ENCODE measurements at regions not wholly inside any gene's neighbourhood (a gene's known extent, or its start where the extent isn't known, plus 50 kb on each side); places are given as distances from the start of the nearest gene placed in this dataset.
"Not testable (repeated sequence)": the region's sequence is repeated elsewhere in the genome, so short reads cannot be mapped to it uniquely, and the experiment has no call there.

DNA sequence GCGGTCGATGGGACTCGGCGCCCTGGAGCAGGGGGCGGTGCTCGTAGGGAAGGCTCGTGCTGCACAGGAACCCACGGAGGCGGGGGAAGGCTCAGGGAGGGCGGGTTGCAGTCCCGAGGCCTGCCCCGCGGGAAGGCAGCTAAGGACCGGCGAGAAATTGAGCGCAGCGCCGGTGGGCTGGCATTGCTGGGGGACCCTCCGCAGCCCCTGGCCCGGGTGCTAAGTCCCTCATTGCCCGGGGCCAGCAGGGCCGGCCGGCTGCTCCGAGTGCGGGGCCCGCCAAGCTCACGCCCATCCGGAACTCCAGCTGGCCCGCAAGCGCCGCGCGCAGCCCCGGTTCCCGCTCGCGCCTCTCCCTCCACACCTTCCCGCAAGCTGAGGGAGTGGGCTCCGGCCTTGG is 576.8 kb upstream of the LINC00305 start:
- intact Hi-C loops (cut with micrococcal nuclease); H3K4me3 ChIP-seq (ENCODE audit: low read length in 2 of 2); H3K4me1 Mint-ChIP-seq; H3K4me1 ChIP-seq (ENCODE audit: insufficient read depth, low read length); H3K27ac ChIP-seq (ENCODE audit: low read depth, low read length); H3K36me3 Mint-ChIP-seq; H3K27me3 Mint-ChIP-seq; CTCF ChIA-PET (ENCODE audit: partially characterized antibody); H3K9me3 ChIP-seq (ENCODE audit: control insufficient read depth in 1 of 2, low read length in 2 of 2); H3K4me3 Mint-ChIP-seq; POLR2A ChIA-PET (ENCODE audit: partially characterized antibody); H3K27me3 ChIP-seq (ENCODE audit: insufficient read depth, low read length); DNase-seq; H3K36me3 ChIP-seq (ENCODE audit: insufficient read depth, low read length); H3K27ac Mint-ChIP-seq: not testable (repeated sequence)
- peaks cover 0 to 18% (median 8%) of the 10 kb centered on the region in 8 donors for H3K9me3 Mint-ChIP-seq

DNA sequence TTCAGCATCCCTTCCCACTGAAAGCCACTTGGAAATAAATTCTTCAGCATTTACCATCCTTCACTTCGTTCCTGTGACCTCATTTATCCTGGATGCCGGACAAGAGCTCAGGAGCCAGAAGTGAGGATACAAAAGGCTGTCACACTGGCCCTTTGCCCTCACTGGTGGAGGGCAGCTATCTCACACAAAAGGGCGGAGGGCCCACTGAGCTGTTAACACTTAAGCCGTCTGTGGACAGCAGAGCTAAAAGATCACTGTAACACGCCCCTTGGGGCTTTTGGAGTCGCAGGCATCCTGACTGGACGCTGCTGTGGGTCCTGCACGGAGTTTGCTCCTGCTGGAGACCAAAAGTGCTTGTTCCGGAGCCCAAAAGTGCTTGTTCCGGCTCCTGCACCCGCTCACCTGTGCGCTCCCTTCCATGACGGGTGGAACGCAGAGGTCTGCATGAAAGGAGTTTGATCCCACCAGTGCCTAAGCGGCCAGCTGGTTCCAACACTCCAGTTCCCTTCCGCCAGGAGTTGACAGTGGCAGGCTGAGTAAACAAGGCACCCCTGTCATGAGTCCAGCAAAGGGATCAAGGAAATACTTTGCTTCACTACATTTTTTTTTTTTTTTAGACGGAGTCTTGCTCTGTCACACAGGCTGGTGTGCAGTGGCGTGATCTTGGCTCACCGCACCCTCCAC is 572.0 kb upstream of the LINC00305 start:
- H3K36me3 ChIP-seq (ENCODE audit: insufficient read depth, low read length) = no peaks in the 10 kb centered on the region
- H3K36me3 Mint-ChIP-seq = no peaks in the 10 kb centered on the region
- no peak overlapping the region for H3K4me3 Mint-ChIP-seq
- no peaks in the 10 kb centered on the region for H3K27me3 Mint-ChIP-seq
- intact Hi-C loops (cut with micrococcal nuclease) = no loop called here
- POLR2A ChIA-PET (ENCODE audit: partially characterized antibody) = no interaction called here
- no peaks in the 10 kb centered on the region for H3K4me1 Mint-ChIP-seq
- H3K4me3 ChIP-seq (ENCODE audit: low read length in 2 of 2) = no peak overlapping the region
- CTCF ChIA-PET (ENCODE audit: partially characterized antibody) = no interaction called here
- H3K27ac Mint-ChIP-seq = no peak overlapping the region
- DNase-seq = no peak
- no peaks in the 10 kb centered on the region for H3K9me3 ChIP-seq (ENCODE audit: control insufficient read depth in 1 of 2, low read length in 2 of 2)
- H3K4me1 ChIP-seq (ENCODE audit: insufficient read depth, low read length) = no peaks in the 10 kb centered on the region
- H3K9me3 Mint-ChIP-seq = peaks cover 0 to 15% (median 4%) of the 10 kb centered on the region in 8 donors
- no peak overlapping the region for H3K27ac ChIP-seq (ENCODE audit: low read depth, low read length)
- no peaks in the 10 kb centered on the region for H3K27me3 ChIP-seq (ENCODE audit: insufficient read depth, low read length)

DNA sequence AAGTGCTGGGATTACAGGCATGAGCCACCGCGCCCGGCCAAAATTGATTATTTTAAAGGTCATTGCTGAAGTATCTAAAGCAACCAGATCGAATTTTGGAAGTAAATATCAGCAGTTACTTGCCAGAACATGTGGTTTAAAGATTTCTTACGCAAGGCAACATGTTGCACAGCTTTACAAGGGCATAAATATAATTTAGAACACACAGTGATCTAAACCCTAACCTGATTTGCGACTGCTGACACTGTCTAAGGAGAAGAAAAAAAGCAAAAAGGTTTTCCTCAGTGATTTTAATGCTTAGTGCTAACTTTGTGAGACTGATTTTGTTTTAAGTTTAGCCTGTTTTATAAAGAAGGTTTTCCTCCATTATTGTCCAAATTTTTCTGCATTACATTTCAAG is 569.9 kb upstream of the LINC00305 start:
- Mint-ChIP-seq H3K27me3 (no peaks in the 10 kb centered on the region), H3K9me3 (peaks cover 0 to 10% (median 2%) of the 10 kb centered on the region in 8 donors), H3K27ac (no peak overlapping the region), H3K4me3 (no peak overlapping the region), H3K4me1 (no peaks in the 10 kb centered on the region), H3K36me3 (no peaks in the 10 kb centered on the region)
- intact Hi-C loops (cut with micrococcal nuclease) = no loop called here
- CTCF ChIA-PET (ENCODE audit: partially characterized antibody) = no interaction called here
- no peak for DNase-seq
- H3K4me3 ChIP-seq (ENCODE audit: low read length in 2 of 2) = no peak overlapping the region
- POLR2A ChIA-PET (ENCODE audit: partially characterized antibody) = no interaction called here
- no peaks in the 10 kb centered on the region for H3K4me1 ChIP-seq (ENCODE audit: insufficient read depth, low read length)
- H3K27ac ChIP-seq (ENCODE audit: low read depth, low read length) = no peak overlapping the region
- H3K36me3 ChIP-seq (ENCODE audit: insufficient read depth, low read length) = no peaks in the 10 kb centered on the region
- no peaks in the 10 kb centered on the region for H3K9me3 ChIP-seq (ENCODE audit: control insufficient read depth in 1 of 2, low read length in 2 of 2)
- no peaks in the 10 kb centered on the region for H3K27me3 ChIP-seq (ENCODE audit: insufficient read depth, low read length)

DNA sequence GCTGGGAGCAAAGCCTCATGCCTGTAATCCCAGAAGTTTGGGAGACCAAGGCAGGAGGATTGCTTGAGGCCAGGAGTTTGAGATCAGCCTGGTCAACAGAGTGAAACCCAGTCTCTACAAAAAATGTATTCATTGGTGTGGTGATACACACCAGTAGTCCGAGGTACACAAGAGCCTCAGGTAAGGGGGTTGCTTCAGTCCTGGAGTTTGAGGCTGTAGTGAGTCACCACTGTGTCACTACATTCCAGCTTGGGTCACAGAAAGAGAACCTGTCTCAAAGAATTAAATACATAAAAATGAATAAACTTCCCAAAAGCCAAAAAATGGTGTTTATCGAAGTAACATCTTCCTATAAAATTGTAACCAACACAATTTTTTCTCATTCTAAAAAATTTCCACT is 568.1 kb upstream of the LINC00305 start:
- Mint-ChIP-seq H3K36me3 (no peaks in the 10 kb centered on the region), H3K4me1 (no peaks in the 10 kb centered on the region), H3K27me3 (no peaks in the 10 kb centered on the region), H3K9me3 (peaks cover 0 to 11% (median under 1%) of the 10 kb centered on the region in 8 donors), H3K4me3 (no peak overlapping the region), H3K27ac (no peak overlapping the region)
- Histone ChIP-seq H3K4me3 (ENCODE audit: low read length in 2 of 2) (no peak overlapping the region), H3K27ac (ENCODE audit: low read depth, low read length) (no peak overlapping the region), H3K36me3 (ENCODE audit: insufficient read depth, low read length) (no peaks in the 10 kb centered on the region), H3K4me1 (ENCODE audit: insufficient read depth, low read length) (no peaks in the 10 kb centered on the region), H3K9me3 (ENCODE audit: control insufficient read depth in 1 of 2, low read length in 2 of 2) (no peaks in the 10 kb centered on the region), H3K27me3 (ENCODE audit: insufficient read depth, low read length) (no peaks in the 10 kb centered on the region)
- DNase-seq = no peak
- intact Hi-C loops (cut with micrococcal nuclease) = no loop called here
- ChIA-PET POLR2A (ENCODE audit: partially characterized antibody) (no interaction called here), CTCF (ENCODE audit: partially characterized antibody) (no interaction called here)

DNA sequence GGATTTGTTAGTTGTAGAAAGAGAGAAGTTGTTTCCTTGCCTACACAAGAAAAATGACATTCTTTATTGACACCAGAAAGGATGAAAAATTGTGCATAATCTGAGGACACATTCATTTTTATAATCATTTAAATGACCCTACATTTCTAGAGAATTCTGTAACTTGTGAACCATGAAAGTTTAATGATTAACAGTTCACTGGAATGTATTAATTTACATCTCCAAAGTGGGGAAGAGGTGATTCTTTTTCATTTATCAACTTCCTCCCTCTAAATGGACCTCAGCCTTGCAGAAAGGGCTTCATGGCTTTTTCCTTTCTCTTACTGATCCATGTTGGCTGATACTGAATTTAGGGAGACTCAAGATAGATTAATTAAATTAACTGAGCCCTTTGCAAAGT is 565.2 kb upstream of the LINC00305 start:
- Histone ChIP-seq H3K4me3 (ENCODE audit: low read length in 2 of 2) (no peak overlapping the region), H3K27ac (ENCODE audit: low read depth, low read length) (no peak overlapping the region), H3K9me3 (ENCODE audit: control insufficient read depth in 1 of 2, low read length in 2 of 2) (no peaks in the 10 kb centered on the region), H3K36me3 (ENCODE audit: insufficient read depth, low read length) (no peaks in the 10 kb centered on the region), H3K27me3 (ENCODE audit: insufficient read depth, low read length) (no peaks in the 10 kb centered on the region), H3K4me1 (ENCODE audit: insufficient read depth, low read length) (no peaks in the 10 kb centered on the region)
- H3K27ac Mint-ChIP-seq = no peak overlapping the region
- CTCF ChIA-PET (ENCODE audit: partially characterized antibody) = no interaction called here
- no peaks in the 10 kb centered on the region for H3K4me1 Mint-ChIP-seq
- POLR2A ChIA-PET (ENCODE audit: partially characterized antibody) = no interaction called here
- no peak overlapping the region for H3K4me3 Mint-ChIP-seq
- intact Hi-C loops (cut with micrococcal nuclease) = no loop called here
- H3K27me3 Mint-ChIP-seq = no peaks in the 10 kb centered on the region
- H3K9me3 Mint-ChIP-seq = peaks cover 0 to 5% (median 0%) of the 10 kb centered on the region in 8 donors
- H3K36me3 Mint-ChIP-seq = no peaks in the 10 kb centered on the region
- DNase-seq = no peak

DNA sequence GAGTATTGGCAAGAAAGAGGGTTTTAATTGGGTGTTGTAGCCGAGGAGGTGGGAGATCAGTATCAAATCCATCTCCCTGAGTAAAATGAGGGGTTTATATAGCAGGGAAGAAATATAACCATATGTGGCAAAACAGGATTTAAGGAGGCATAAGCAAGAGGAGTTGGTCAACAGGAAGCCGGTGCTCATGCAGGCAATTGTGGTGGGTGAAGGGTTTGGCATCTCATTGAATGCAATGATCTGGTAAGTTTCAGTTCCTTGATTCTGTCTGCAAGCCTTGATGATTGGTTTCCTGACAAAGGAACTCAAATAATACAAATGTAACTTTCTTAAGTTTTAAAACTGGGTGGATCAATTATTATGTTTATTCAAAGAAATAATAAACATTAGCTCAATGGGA is 564.4 kb upstream of the LINC00305 start:
- H3K36me3 Mint-ChIP-seq = no peaks in the 10 kb centered on the region
- POLR2A ChIA-PET (ENCODE audit: partially characterized antibody) = no interaction called here
- no peaks in the 10 kb centered on the region for H3K4me1 ChIP-seq (ENCODE audit: insufficient read depth, low read length)
- no peak for DNase-seq
- CTCF ChIA-PET (ENCODE audit: partially characterized antibody) = no interaction called here
- H3K4me3 Mint-ChIP-seq = no peak overlapping the region
- H3K27me3 ChIP-seq (ENCODE audit: insufficient read depth, low read length) = no peaks in the 10 kb centered on the region
- peaks cover 0 to 5% (median 0%) of the 10 kb centered on the region in 8 donors for H3K9me3 Mint-ChIP-seq
- no peak overlapping the region for H3K4me3 ChIP-seq (ENCODE audit: low read length in 2 of 2)
- no peak overlapping the region for H3K27ac Mint-ChIP-seq
- H3K9me3 ChIP-seq (ENCODE audit: control insufficient read depth in 1 of 2, low read length in 2 of 2) = no peaks in the 10 kb centered on the region
- no peaks in the 10 kb centered on the region for H3K36me3 ChIP-seq (ENCODE audit: insufficient read depth, low read length)
- H3K4me1 Mint-ChIP-seq = no peaks in the 10 kb centered on the region
- intact Hi-C loops (cut with micrococcal nuclease) = no loop called here
- no peak overlapping the region for H3K27ac ChIP-seq (ENCODE audit: low read depth, low read length)
- H3K27me3 Mint-ChIP-seq = no peaks in the 10 kb centered on the region

DNA sequence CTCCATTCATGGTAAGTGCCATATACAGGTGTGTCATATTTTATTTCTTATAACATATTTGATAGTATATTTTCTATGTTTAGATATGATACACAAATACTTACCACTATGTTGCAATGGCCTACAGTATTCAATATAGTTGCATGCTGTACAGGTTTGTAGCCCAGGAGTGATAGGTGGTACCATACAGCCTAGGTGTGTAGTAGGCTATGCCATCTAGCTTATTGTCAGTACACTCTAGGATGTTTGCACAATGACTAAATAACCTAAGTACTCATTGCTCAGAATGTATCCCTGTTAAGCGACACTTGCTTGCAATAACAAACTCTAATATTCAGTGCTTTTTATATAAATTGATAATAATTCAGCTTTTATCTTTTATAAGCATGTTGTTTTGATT is 563.1 kb upstream of the LINC00305 start:
- Histone ChIP-seq H3K36me3 (ENCODE audit: insufficient read depth, low read length) (no peaks in the 10 kb centered on the region), H3K27ac (ENCODE audit: low read depth, low read length) (no peak overlapping the region), H3K27me3 (ENCODE audit: insufficient read depth, low read length) (no peaks in the 10 kb centered on the region), H3K4me3 (ENCODE audit: low read length in 2 of 2) (no peak overlapping the region), H3K9me3 (ENCODE audit: control insufficient read depth in 1 of 2, low read length in 2 of 2) (no peaks in the 10 kb centered on the region), H3K4me1 (ENCODE audit: insufficient read depth, low read length) (no peaks in the 10 kb centered on the region)
- Mint-ChIP-seq H3K27me3 (no peaks in the 10 kb centered on the region), H3K27ac (no peak overlapping the region), H3K36me3 (no peaks in the 10 kb centered on the region), H3K4me1 (no peaks in the 10 kb centered on the region), H3K9me3 (peaks cover 0 to 5% (median 0%) of the 10 kb centered on the region in 8 donors), H3K4me3 (no peak overlapping the region)
- DNase-seq = no peak
- ChIA-PET POLR2A (ENCODE audit: partially characterized antibody) (no interaction called here), CTCF (ENCODE audit: partially characterized antibody) (no interaction called here)
- intact Hi-C loops (cut with micrococcal nuclease) = no loop called here
